HEK293T (cell line): ENCODE measurements at regions not wholly inside any gene's neighbourhood (a gene's known extent, or its start where the extent isn't known, plus 50 kb on each side); places are given as distances from the start of the nearest gene placed in this dataset.
"Not testable (repeated sequence)": the region's sequence is repeated elsewhere in the genome, so short reads cannot be mapped to it uniquely, and the experiment has no call there.

Source experiments
- CTCF ChIA-PET: fragments of 350-600 bp; formaldehyde crosslinking; extraction: SDS; loops from one replicate; lab custom pipeline; 2021; ENCODE audit warnings: antibody characterized with exemption, inconsistent platforms; lab: Yijun Ruan, JAX
- POLR2A ChIA-PET: fragments of 350-600 bp; formaldehyde crosslinking; extraction: SDS; loops from one replicate; lab custom pipeline; 2020; ENCODE audit warnings: antibody characterized with exemption, inconsistent platforms; lab: Yijun Ruan, JAX
- DNase-seq: peaks from one replicate; pipeline ENCODE4 v3.0.0; 2012; ENCODE audit warnings: mixed read lengths; ENCODE audit errors: extremely low spot score
- ARNT ChIP-seq: fragments of 450-650 bp; IDR thresholded peaks from 2 replicates; pipeline ENCODE4 v1.6.1; 2017; ENCODE audit warnings: mild to moderate bottlenecking
- BHLHE40 ChIP-seq: fragments of 450-650 bp; IDR thresholded peaks from 2 replicates; pipeline ENCODE4 v1.6.1; 2016; ENCODE audit warnings: mild to moderate bottlenecking, moderate library complexity, borderline replicate concordance
- CTBP1 ChIP-seq: fragments of 450-650 bp; IDR thresholded peaks from 2 replicates; pipeline ENCODE4 v1.6.1; 2016; ENCODE audit warnings: borderline replicate concordance
- ELF4 ChIP-seq: fragments of 450-650 bp; IDR thresholded peaks from 2 replicates; pipeline ENCODE4 v1.6.1; 2017; ENCODE audit warnings: antibody characterized with exemption
- FOXA1 ChIP-seq: fragments of 450-650 bp; IDR thresholded peaks from 2 replicates; pipeline ENCODE4 v1.6.1; 2016; ENCODE audit warnings: mild to moderate bottlenecking
- FOXK2 ChIP-seq: fragments of 450-650 bp; IDR thresholded peaks from 2 replicates; pipeline ENCODE4 v1.6.1; 2016; ENCODE audit warnings: mild to moderate bottlenecking
- FOXM1 ChIP-seq: fragments of 450-650 bp; IDR thresholded peaks from 2 replicates; pipeline ENCODE4 v1.6.1; 2017; ENCODE audit warnings: mild to moderate bottlenecking, borderline replicate concordance
- HDGF ChIP-seq: fragments of 450-650 bp; IDR thresholded peaks from 2 replicates; pipeline ENCODE4 v1.6.1; 2017; ENCODE audit warnings: antibody characterized with exemption, borderline replicate concordance
- L3MBTL2 ChIP-seq: fragments of 450-650 bp; conservative IDR thresholded peaks from 2 replicates; pipeline ENCODE4 v1.6.1; 2016; ENCODE audit warnings: mild to moderate bottlenecking
- LEF1 ChIP-seq: fragments of 450-650 bp; IDR thresholded peaks from 2 replicates; pipeline ENCODE4 v1.6.1; 2017; ENCODE audit warnings: mild to moderate bottlenecking, borderline replicate concordance
- NFRKB ChIP-seq: fragments of 450-650 bp; IDR thresholded peaks from 2 replicates; pipeline ENCODE4 v1.6.1; 2016; ENCODE audit warnings: mild to moderate bottlenecking, moderate library complexity
- SP1 ChIP-seq: fragments of 450-650 bp; IDR thresholded peaks from 2 replicates; pipeline ENCODE4 v1.6.1; 2017
- SUZ12 ChIP-seq: fragments of 450-650 bp; IDR thresholded peaks from 2 replicates; pipeline ENCODE4 v1.6.1; 2016; ENCODE audit warnings: mild to moderate bottlenecking
- TARDBP ChIP-seq: fragments of 450-650 bp; IDR thresholded peaks from 2 replicates; pipeline ENCODE4 v1.6.1; 2016
- ZNF384 ChIP-seq: fragments of 450-650 bp; IDR thresholded peaks from 2 replicates; pipeline ENCODE4 v1.6.1; 2016
- TF ChIP-seq, protein P1 (sequence below): fragments of 450-650 bp; IDR thresholded peaks from 2 replicates; pipeline ENCODE4 v1.6.1; 2016

DNA sequence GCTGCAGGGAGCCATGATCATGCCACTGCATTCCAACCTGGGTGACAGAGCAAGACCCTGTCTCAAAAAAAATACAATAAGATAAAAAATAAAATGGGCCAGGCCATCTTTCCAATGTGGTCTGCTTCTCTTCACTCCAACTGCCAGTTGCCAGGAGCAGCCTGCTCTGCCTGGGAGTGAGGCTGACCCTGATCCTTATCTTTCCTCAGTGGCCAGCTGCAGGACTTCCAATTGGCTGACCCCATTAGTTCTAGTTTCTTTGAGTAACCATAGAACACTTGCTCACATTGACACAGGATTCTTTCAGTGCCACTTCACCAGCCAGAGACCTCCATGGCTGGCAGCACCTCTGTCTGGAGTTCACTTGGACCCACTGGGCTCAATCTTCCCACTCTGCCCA, 258.6 kb downstream of the MID1IP1 start:
- no peak for DNase-seq
- CTCF ChIA-PET: no interaction called here
- POLR2A ChIA-PET: no interaction called here

DNA sequence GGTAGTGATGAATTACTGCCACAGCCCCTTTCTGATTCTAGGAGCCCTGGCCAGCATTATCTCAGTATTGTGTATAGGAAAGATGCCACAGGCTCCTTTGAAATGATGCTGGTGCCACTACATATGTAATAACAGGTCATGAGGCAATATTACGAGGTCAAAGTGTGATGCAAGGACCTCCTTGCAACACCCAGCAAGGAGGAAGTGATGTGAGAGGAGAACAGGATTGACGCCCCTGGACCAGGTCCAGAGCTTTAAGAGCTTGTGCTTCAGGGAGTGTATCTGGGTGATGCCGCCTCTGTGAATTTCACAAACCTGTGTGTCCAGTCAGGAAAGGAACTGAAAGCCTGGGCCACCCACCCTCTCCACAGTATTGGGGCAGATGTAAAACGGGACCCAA, 261.8 kb downstream of the MID1IP1 start:
- TF ChIP-seq NFRKB (no peak), L3MBTL2 (no peak), BHLHE40 (no peak)
- DNase-seq: no peak
- CTCF ChIA-PET: no interaction called here
- POLR2A ChIA-PET: no interaction called here

More for the DNA sequence above, 258.6 kb downstream of the MID1IP1 start:
- no peak for TF ChIP-seq BHLHE40
- TF ChIP-seq NFRKB: no peak
- TF ChIP-seq ARNT: no peak
- no peak for TF ChIP-seq FOXM1
- TF ChIP-seq CTBP1: no peak
- TF ChIP-seq, protein P1, sequence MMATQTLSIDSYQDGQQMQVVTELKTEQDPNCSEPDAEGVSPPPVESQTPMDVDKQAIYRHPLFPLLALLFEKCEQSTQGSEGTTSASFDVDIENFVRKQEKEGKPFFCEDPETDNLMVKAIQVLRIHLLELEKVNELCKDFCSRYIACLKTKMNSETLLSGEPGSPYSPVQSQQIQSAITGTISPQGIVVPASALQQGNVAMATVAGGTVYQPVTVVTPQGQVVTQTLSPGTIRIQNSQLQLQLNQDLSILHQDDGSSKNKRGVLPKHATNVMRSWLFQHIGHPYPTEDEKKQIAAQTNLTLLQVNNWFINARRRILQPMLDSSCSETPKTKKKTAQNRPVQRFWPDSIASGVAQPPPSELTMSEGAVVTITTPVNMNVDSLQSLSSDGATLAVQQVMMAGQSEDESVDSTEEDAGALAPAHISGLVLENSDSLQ: no peak
- no peak for TF ChIP-seq ZNF384
- TF ChIP-seq ELF4: no peak
- TF ChIP-seq SP1: no peak

DNA sequence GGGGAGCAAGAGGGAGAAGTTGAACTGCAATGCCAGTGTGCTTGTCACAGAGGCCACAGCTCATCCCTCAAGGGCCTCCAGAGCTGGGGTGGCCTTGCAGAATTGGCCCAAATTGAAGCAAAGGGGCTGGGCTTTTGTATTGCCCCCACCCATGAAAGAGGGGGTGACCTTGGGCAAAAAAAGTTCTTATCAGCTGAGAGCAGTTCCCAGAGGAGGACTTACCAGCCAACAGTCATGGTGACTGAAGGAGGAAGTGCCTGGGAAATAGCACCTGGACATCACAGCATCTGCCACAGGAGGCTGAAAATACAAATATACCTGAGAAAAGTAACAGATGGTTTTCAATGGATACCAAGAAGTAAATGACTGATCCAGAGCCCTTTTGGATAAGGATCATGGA, 262.4 kb downstream of the MID1IP1 start:
- POLR2A ChIA-PET: interaction anchor here (0.6 kb wide), 1 partner anchor 14 kb away, joined by 5 read pairs; no protein-coding TSS in a partner anchor
- CTCF ChIA-PET: no interaction called here
- TF ChIP-seq FOXA1 (no peak), FOXM1 (no peak), BHLHE40 (no peak), FOXK2 (no peak), NFRKB (no peak), ARNT (no peak), SP1 (no peak), ZNF384 (no peak), LEF1 (no peak), HDGF (no peak), CTBP1 (no peak), SUZ12 (no peak), TARDBP (no peak), ELF4 (no peak), L3MBTL2 (no peak)
- TF ChIP-seq, protein P1: no peak
- DNase-seq: no peak

DNA sequence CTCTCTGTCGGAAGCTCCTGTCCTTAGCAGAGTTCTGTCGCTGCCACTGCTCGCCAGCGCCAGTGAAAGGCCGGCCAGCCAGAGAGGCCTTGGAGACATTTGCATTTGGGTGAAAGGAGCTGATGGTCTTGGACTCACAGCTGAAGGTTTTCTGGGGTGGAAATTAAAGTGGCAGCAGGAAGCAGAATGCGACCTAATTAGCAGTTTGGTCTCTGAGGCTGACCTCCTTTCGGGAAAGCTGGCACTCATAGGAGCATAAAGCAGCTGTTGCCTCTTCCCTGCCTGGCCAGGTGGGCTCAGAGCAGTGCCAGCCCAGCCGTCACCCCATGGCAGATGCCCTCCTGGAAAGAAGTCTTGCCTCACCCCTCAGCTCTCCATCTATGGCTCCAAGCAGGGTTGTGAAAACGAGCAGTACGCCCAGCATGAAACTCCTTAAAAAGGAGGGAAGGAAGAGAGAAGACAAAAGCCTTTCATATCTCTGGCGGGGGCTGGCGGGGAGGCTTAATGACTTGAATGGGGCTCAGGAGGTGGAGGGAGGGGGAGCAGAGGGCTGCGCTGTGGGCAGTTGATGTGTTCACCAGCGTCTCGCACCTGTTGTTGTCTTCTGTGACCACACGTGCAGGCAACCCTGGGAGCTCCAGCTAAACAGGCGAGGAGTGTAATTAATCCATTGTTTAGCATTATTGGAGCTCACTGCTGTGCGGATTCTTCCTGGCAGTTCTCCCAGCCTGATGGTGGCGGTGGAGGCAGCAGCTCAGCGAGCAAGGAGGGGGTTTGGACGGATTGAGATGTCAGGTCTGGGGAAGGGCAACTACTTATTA, 264.0 kb downstream of the MID1IP1 start:
- CTCF ChIA-PET: no interaction called here
- peak; percentile 3 for DNase-seq
- TF ChIP-seq FOXM1: no peak
- no peak for TF ChIP-seq SP1
- TF ChIP-seq L3MBTL2: no peak
- TF ChIP-seq SUZ12: no peak
- TF ChIP-seq, protein P1: no peak
- no peak for TF ChIP-seq BHLHE40
- TF ChIP-seq FOXK2: no peak
- no peak for TF ChIP-seq ARNT
- TF ChIP-seq TARDBP: no peak
- no peak for TF ChIP-seq ELF4
- no peak for TF ChIP-seq ZNF384
- TF ChIP-seq LEF1: no peak
- TF ChIP-seq FOXA1: no peak
- TF ChIP-seq HDGF: no peak
- TF ChIP-seq CTBP1: no peak
- no peak for TF ChIP-seq NFRKB
- POLR2A ChIA-PET: no interaction called here

DNA sequence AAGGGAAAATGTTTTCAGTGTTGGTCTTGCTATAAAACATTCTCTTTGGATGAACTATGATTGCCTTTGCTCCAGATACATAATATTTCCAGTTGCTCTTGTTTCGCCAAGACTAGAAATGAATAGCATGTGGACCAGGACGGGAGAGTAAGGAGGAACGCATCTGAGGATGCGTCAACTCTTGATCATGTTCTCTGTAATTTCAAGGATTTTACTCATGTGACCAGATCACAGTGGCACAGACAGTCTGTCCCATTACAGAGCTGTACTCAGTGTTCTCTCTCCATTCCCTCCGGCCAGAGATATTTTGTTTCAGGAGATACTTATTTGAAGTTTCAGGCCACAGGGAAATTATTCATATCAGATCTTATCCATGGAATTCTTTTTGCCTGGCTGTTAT, 266.6 kb downstream of the MID1IP1 start:
- ChIA-PET POLR2A (no interaction called here), CTCF (no interaction called here)
- DNase-seq: no peak
- TF ChIP-seq ELF4 (no peak), LEF1 (no peak), ARNT (no peak), FOXA1 (no peak), TARDBP (no peak), ZNF384 (no peak), CTBP1 (no peak), L3MBTL2 (no peak), SUZ12 (no peak), BHLHE40 (no peak)
- TF ChIP-seq, protein P1: no peak

DNA sequence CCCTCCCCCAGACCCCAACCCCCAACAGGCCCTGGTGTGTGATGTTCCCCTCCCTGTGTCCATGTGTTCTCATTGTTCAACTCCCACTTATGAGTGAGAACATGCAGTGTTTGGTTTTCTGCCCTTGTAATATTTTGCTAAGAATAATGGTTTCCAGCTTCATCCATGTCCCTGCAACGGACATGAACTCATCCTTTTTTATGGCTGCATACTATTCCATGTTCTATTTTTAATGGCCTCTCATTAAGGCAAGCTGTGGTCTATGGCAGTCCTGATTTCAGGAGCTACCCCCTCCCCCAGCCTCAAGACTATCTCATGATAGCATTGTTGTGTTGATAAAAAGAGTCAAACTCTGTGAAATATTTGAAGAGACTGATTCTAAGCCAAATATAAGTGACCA, 267.4 kb downstream of the MID1IP1 start:
- DNase-seq, CTCF ChIA-PET, POLR2A ChIA-PET: not testable (repeated sequence)
